ENCODE measurements at regions not wholly inside any gene's neighbourhood (a gene's known extent, or its start where the extent isn't known, plus 50 kb on each side); places are given as distances from the start of the nearest gene placed in this dataset.
"Not testable (repeated sequence)": the region's sequence is repeated elsewhere in the genome, so short reads cannot be mapped to it uniquely, and the experiment has no call there.

GRCh38 chr4:134145369-134145768 lies 56.2 kb downstream of the PABPC4L start:
- no peak overlapping the region for H3K4me3 Mint-ChIP-seq
- H3K27me3 Mint-ChIP-seq: no peaks in the 10 kb centered on the region
- no peak for DNase-seq
- H3K27ac Mint-ChIP-seq: no peak overlapping the region
- H3K36me3 Mint-ChIP-seq (ENCODE audit: low read depth): no peaks in the 10 kb centered on the region
- H3K9me3 Mint-ChIP-seq: no peaks in the 10 kb centered on the region
- intact Hi-C loops (cut with micrococcal nuclease): no loop called here
- no peaks in the 10 kb centered on the region for H3K4me1 Mint-ChIP-seq

- no peaks in the 10 kb centered on the region for H3K36me3 Mint-ChIP-seq (ENCODE audit: low read depth)
- intact Hi-C loops (cut with micrococcal nuclease): no loop called here
- no peaks in the 10 kb centered on the region for H3K9me3 Mint-ChIP-seq
- DNase-seq: no peak
- H3K27ac Mint-ChIP-seq: no peak overlapping the region
- no peaks in the 10 kb centered on the region for H3K4me1 Mint-ChIP-seq
- no peak overlapping the region for H3K4me3 Mint-ChIP-seq
- H3K27me3 Mint-ChIP-seq: no peaks in the 10 kb centered on the region
Measured at GRCh38 chr4:134144337-134144736, 57.3 kb downstream of the PABPC4L start.

GRCh38 chr4:134141728-134142127 lies 59.9 kb downstream of the PABPC4L start:
- DNase-seq: no peak
- H3K4me1 Mint-ChIP-seq: no peaks in the 10 kb centered on the region
- no peak overlapping the region for H3K4me3 Mint-ChIP-seq
- H3K27me3 Mint-ChIP-seq: no peaks in the 10 kb centered on the region
- intact Hi-C loops (cut with micrococcal nuclease): no loop called here
- H3K27ac Mint-ChIP-seq: no peak overlapping the region
- no peaks in the 10 kb centered on the region for H3K9me3 Mint-ChIP-seq
- no peaks in the 10 kb centered on the region for H3K36me3 Mint-ChIP-seq (ENCODE audit: low read depth)

GRCh38 chr4:134139188-134139587 lies 62.4 kb downstream of the PABPC4L start:
- no peak overlapping the region for H3K4me3 Mint-ChIP-seq
- H3K27ac Mint-ChIP-seq: no peak overlapping the region
- no peaks in the 10 kb centered on the region for H3K27me3 Mint-ChIP-seq
- no peaks in the 10 kb centered on the region for H3K9me3 Mint-ChIP-seq
- no peaks in the 10 kb centered on the region for H3K4me1 Mint-ChIP-seq
- DNase-seq: no peak
- no peaks in the 10 kb centered on the region for H3K36me3 Mint-ChIP-seq (ENCODE audit: low read depth)
- intact Hi-C loops (cut with micrococcal nuclease): no loop called here

GRCh38 chr4:134132086-134132783 lies 69.4 kb downstream of the PABPC4L start:
- Mint-ChIP-seq H3K27ac (no peak overlapping the region), H3K27me3 (no peaks in the 10 kb centered on the region), H3K4me3 (no peak overlapping the region), H3K36me3 (ENCODE audit: low read depth) (no peaks in the 10 kb centered on the region), H3K4me1 (no peaks in the 10 kb centered on the region), H3K9me3 (no peaks in the 10 kb centered on the region)
- DNase-seq: no peak
- intact Hi-C loops (cut with micrococcal nuclease): no loop called here

GRCh38 chr4:134126955-134127354 lies 74.6 kb downstream of the PABPC4L start:
- DNase-seq: no peak
- H3K27ac Mint-ChIP-seq: no peak overlapping the region
- no peaks in the 10 kb centered on the region for H3K36me3 Mint-ChIP-seq (ENCODE audit: low read depth)
- H3K9me3 Mint-ChIP-seq: no peaks in the 10 kb centered on the region
- H3K4me3 Mint-ChIP-seq: no peak overlapping the region
- no peaks in the 10 kb centered on the region for H3K27me3 Mint-ChIP-seq
- intact Hi-C loops (cut with micrococcal nuclease): no loop called here
- H3K4me1 Mint-ChIP-seq: no peaks in the 10 kb centered on the region

GRCh38 chr4:134126000-134126560 lies 75.5 kb downstream of the PABPC4L start:
- no peaks in the 10 kb centered on the region for H3K36me3 Mint-ChIP-seq (ENCODE audit: low read depth)

GRCh38 chr4:134122903-134123302 lies 78.7 kb downstream of the PABPC4L start:
- no peak overlapping the region for H3K27ac Mint-ChIP-seq
- H3K36me3 Mint-ChIP-seq (ENCODE audit: low read depth): no peaks in the 10 kb centered on the region
- H3K4me3 Mint-ChIP-seq: no peak overlapping the region
- H3K9me3 Mint-ChIP-seq: no peaks in the 10 kb centered on the region
- no peak for DNase-seq
- no peaks in the 10 kb centered on the region for H3K4me1 Mint-ChIP-seq
- intact Hi-C loops (cut with micrococcal nuclease): no loop called here
- H3K27me3 Mint-ChIP-seq: no peaks in the 10 kb centered on the region

More at GRCh38 chr4:134126000-134126560, 75.5 kb downstream of the PABPC4L start:
- DNase-seq: no peak
- Mint-ChIP-seq H3K4me3 (no peak overlapping the region), H3K27ac (no peak overlapping the region), H3K27me3 (no peaks in the 10 kb centered on the region), H3K9me3 (no peaks in the 10 kb centered on the region), H3K4me1 (no peaks in the 10 kb centered on the region)
- intact Hi-C loops (cut with micrococcal nuclease): no loop called here

- Mint-ChIP-seq H3K9me3 (no peaks in the 10 kb centered on the region), H3K27ac (no peak overlapping the region), H3K27me3 (no peaks in the 10 kb centered on the region), H3K4me1 (no peaks in the 10 kb centered on the region), H3K36me3 (ENCODE audit: low read depth) (no peaks in the 10 kb centered on the region), H3K4me3 (no peak overlapping the region)
- intact Hi-C loops (cut with micrococcal nuclease): no loop called here
- DNase-seq: no peak
Measured at GRCh38 chr4:134117392-134118183, 84.0 kb downstream of the PABPC4L start.

- intact Hi-C loops (cut with micrococcal nuclease): no loop called here
- no peak overlapping the region for H3K27ac Mint-ChIP-seq
- H3K4me1 Mint-ChIP-seq: no peaks in the 10 kb centered on the region
- H3K4me3 Mint-ChIP-seq: no peak overlapping the region
- H3K36me3 Mint-ChIP-seq (ENCODE audit: low read depth): no peaks in the 10 kb centered on the region
- H3K9me3 Mint-ChIP-seq: no peaks in the 10 kb centered on the region
- DNase-seq: no peak
- H3K27me3 Mint-ChIP-seq: no peaks in the 10 kb centered on the region
Measured at GRCh38 chr4:134089885-134090284, 111.7 kb downstream of the PABPC4L start.

GRCh38 chr4:134085496-134085895 lies 116.1 kb downstream of the PABPC4L start:
- Mint-ChIP-seq H3K9me3 (no peaks in the 10 kb centered on the region), H3K36me3 (ENCODE audit: low read depth) (no peaks in the 10 kb centered on the region), H3K27me3 (no peaks in the 10 kb centered on the region), H3K27ac (no peak overlapping the region), H3K4me3 (no peak overlapping the region), H3K4me1 (no peaks in the 10 kb centered on the region)
- intact Hi-C loops (cut with micrococcal nuclease): no loop called here
- DNase-seq: no peak

- H3K36me3 Mint-ChIP-seq (ENCODE audit: low read depth); H3K27ac Mint-ChIP-seq; H3K9me3 Mint-ChIP-seq; H3K27me3 Mint-ChIP-seq; H3K4me3 Mint-ChIP-seq; H3K4me1 Mint-ChIP-seq; intact Hi-C loops (cut with micrococcal nuclease); DNase-seq: not testable (repeated sequence)
Measured at GRCh38 chr4:134079085-134079484, 122.5 kb downstream of the PABPC4L start.

GRCh38 chr4:134078230-134078914 lies 123.2 kb downstream of the PABPC4L start:
- no peak overlapping the region for H3K27ac Mint-ChIP-seq
- H3K4me1 Mint-ChIP-seq: peaks cover 2% of the 10 kb centered on the region

GRCh38 chr4:134073711-134074110 lies 127.9 kb downstream of the PABPC4L start:
- no peak overlapping the region for H3K27ac Mint-ChIP-seq
- peaks cover 7% of the 10 kb centered on the region for H3K9me3 Mint-ChIP-seq
- peaks cover 2% of the 10 kb centered on the region for H3K4me1 Mint-ChIP-seq
- intact Hi-C loops (cut with micrococcal nuclease): no loop called here
- DNase-seq: no peak
- H3K36me3 Mint-ChIP-seq (ENCODE audit: low read depth): no peaks in the 10 kb centered on the region
- H3K4me3 Mint-ChIP-seq: no peak overlapping the region
- no peaks in the 10 kb centered on the region for H3K27me3 Mint-ChIP-seq

More at GRCh38 chr4:134078230-134078914, 123.2 kb downstream of the PABPC4L start:
- no peak overlapping the region for H3K4me3 Mint-ChIP-seq
- intact Hi-C loops (cut with micrococcal nuclease): no loop called here
- no peak for DNase-seq
- H3K27me3 Mint-ChIP-seq: no peaks in the 10 kb centered on the region
- H3K36me3 Mint-ChIP-seq (ENCODE audit: low read depth): no peaks in the 10 kb centered on the region
- H3K9me3 Mint-ChIP-seq: peaks cover 4% of the 10 kb centered on the region
